SK-N-SH treated with all-trans-retinoic acid at 6 μM for 48 hours (cell line): ENCODE measurements at regions not wholly inside any gene's neighbourhood (a gene's known extent, or its start where the extent isn't known, plus 50 kb on each side); places are given as distances from the start of the nearest gene placed in this dataset.

Experiments
- ARNTL ChIP-seq: fragments of 450-650 bp; formaldehyde crosslinking; IDR thresholded peaks from 2 replicates; pipeline ENCODE4 v1.5.0; 2020; ENCODE audit warnings: low read depth, mild to moderate bottlenecking, moderate library complexity, borderline replicate concordance
- PATZ1 ChIP-seq: fragments of 250-450 bp; sonication (Bioruptor Pico); IDR thresholded peaks from 2 replicates; pipeline ENCODE4 v1.8.0; 2020; ENCODE audit warnings: mild to moderate bottlenecking, moderate library complexity, borderline replicate concordance
- RARB ChIP-seq: fragments of 250-450 bp; sonication (Bioruptor Pico); IDR thresholded peaks from 2 replicates; pipeline ENCODE4 v1.8.0; 2021; ENCODE audit warnings: mild to moderate bottlenecking, moderate library complexity

- TF ChIP-seq RARB (CRISPR knock-in tag), result no peak
- TF ChIP-seq PATZ1 (CRISPR knock-in tag), result no peak
- TF ChIP-seq ARNTL (CRISPR knock-in tag), result no peak
These were observed 73.3 kb upstream of the PCSK1 start for GRCh38 chr5:96506376-96506775.
